ENCODE measurements at regions not wholly inside any gene's neighbourhood (a gene's known extent, or its start where the extent isn't known, plus 50 kb on each side); places are given as distances from the start of the nearest gene placed in this dataset.

DNA sequence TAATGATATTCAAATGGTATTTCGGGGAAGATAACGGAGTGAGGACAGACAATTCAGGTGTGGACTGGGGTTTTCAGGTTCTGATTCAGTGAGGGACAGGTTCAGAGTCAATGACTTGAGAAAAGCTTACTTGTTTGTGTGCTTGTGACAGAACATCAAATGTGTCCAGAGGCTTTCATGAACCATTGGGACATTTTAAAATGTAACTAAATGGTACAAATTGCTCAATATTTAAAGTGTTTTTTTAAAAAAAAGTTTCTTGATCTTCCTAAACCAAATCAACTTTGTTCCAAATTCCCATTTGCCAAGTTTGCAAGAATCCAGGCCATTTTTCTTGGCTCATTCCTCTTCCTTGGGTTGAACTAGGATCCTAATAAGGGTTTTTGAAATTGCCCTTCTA is 59.4 kb upstream of the BZW1 start:
- no peak for TF ChIP-seq GABPA (IDR thresholded peaks at IDR 0.05; ENCODE audit: low read depth)
- TF ChIP-seq, protein P1, sequence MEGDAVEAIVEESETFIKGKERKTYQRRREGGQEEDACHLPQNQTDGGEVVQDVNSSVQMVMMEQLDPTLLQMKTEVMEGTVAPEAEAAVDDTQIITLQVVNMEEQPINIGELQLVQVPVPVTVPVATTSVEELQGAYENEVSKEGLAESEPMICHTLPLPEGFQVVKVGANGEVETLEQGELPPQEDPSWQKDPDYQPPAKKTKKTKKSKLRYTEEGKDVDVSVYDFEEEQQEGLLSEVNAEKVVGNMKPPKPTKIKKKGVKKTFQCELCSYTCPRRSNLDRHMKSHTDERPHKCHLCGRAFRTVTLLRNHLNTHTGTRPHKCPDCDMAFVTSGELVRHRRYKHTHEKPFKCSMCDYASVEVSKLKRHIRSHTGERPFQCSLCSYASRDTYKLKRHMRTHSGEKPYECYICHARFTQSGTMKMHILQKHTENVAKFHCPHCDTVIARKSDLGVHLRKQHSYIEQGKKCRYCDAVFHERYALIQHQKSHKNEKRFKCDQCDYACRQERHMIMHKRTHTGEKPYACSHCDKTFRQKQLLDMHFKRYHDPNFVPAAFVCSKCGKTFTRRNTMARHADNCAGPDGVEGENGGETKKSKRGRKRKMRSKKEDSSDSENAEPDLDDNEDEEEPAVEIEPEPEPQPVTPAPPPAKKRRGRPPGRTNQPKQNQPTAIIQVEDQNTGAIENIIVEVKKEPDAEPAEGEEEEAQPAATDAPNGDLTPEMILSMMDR (IDR thresholded peaks at IDR 0.05; ENCODE audit: insufficient read depth, low read length) = no peak
- TF ChIP-seq, protein P2, sequence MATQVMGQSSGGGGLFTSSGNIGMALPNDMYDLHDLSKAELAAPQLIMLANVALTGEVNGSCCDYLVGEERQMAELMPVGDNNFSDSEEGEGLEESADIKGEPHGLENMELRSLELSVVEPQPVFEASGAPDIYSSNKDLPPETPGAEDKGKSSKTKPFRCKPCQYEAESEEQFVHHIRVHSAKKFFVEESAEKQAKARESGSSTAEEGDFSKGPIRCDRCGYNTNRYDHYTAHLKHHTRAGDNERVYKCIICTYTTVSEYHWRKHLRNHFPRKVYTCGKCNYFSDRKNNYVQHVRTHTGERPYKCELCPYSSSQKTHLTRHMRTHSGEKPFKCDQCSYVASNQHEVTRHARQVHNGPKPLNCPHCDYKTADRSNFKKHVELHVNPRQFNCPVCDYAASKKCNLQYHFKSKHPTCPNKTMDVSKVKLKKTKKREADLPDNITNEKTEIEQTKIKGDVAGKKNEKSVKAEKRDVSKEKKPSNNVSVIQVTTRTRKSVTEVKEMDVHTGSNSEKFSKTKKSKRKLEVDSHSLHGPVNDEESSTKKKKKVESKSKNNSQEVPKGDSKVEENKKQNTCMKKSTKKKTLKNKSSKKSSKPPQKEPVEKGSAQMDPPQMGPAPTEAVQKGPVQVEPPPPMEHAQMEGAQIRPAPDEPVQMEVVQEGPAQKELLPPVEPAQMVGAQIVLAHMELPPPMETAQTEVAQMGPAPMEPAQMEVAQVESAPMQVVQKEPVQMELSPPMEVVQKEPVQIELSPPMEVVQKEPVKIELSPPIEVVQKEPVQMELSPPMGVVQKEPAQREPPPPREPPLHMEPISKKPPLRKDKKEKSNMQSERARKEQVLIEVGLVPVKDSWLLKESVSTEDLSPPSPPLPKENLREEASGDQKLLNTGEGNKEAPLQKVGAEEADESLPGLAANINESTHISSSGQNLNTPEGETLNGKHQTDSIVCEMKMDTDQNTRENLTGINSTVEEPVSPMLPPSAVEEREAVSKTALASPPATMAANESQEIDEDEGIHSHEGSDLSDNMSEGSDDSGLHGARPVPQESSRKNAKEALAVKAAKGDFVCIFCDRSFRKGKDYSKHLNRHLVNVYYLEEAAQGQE (IDR thresholded peaks at IDR 0.05; ENCODE audit: insufficient replicate concordance, low read depth) = no peak

All from HL-60 (cell line).